GM10266 (cell line): ENCODE measurements at regions not wholly inside any gene's neighbourhood (a gene's known extent, or its start where the extent isn't known, plus 50 kb on each side); places are given as distances from the start of the nearest gene placed in this dataset.

Experiments used
- DNase-seq: peaks from one replicate; pipeline ENCODE4 v3.0.0; 2012; ENCODE audit errors: extremely low spot score
- CTCF ChIP-seq: IDR thresholded peaks from 2 replicates; pipeline ENCODE4 v1.5.1; 2012; ENCODE audit warnings: mild to moderate bottlenecking, low read depth; ENCODE audit not compliant: control insufficient read depth, insufficient read depth; ENCODE audit errors: missing control alignments

GRCh38 chr5:106374956-106375355 is 1295.8 kb downstream of the EFNA5 start:
- no peak for TF ChIP-seq CTCF
- DNase-seq = no peak

- DNase-seq = no peak
- TF ChIP-seq CTCF = no peak
Observed at GRCh38 chr5:106368021-106368420, 1302.7 kb downstream of the EFNA5 start.

DNA sequence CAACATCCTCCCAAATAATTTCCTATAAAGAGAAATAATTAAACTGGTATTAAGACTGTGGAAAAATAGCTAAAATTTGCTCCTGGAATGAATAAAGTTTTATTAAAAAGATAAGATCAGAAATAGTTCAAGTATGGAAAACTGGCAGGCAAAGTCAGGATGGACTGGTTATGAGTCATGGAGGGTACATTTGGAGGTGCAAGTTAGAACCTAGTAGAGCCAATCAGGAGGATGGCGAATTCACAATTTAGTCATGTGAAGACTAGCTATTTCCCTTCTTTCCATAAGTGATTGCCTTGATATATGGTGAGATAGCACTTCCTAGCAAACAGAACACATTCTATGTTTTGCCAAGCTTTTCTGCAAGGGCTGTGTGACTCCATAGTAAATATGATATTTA is 1303.5 kb downstream of the EFNA5 start:
- no peak for TF ChIP-seq CTCF
- DNase-seq = no peak

GRCh38 chr5:106363578-106363977 is 1307.2 kb downstream of the EFNA5 start:
- TF ChIP-seq CTCF = no peak
- no peak for DNase-seq

DNA sequence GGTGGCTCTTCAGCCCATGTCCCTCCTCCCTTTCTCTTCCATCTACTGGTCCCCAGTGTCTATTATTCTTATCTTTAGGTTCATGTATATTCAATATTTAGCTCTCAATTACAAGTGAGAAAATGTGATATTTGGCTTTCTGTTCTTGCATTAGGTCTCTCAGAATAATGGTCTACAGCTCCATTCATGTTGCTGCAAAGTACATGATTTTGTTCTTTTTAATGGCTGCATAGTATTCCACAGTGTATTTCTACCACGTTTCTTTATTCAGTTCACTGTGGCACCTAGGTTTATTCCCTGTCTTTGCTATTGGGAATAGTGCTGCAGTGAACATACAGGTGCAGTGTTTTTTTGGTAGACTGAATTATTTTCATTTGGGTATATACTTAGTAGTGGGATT is 1308.8 kb downstream of the EFNA5 start:
- no peak for TF ChIP-seq CTCF
- DNase-seq = no peak

DNA sequence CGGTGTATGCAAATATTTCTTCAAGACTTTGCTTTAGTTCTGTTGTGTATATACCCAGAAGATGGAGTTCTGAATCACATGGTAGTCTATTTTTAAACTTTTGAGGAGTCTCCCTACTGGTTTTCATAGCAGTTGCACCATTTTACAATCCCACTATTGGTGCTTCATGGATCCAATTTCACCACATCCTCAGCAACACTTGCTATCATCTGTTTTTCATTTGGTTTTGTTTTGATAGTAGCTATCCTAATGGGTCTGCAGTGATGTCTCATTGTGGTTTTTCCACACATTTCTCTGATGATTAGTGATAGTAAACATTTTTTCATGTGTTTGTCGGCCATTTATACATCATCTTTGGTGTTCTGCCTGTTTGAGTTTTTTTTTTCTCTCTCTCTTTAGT is 1339.3 kb downstream of the EFNA5 start:
- no peak for TF ChIP-seq CTCF
- no peak for DNase-seq

DNA sequence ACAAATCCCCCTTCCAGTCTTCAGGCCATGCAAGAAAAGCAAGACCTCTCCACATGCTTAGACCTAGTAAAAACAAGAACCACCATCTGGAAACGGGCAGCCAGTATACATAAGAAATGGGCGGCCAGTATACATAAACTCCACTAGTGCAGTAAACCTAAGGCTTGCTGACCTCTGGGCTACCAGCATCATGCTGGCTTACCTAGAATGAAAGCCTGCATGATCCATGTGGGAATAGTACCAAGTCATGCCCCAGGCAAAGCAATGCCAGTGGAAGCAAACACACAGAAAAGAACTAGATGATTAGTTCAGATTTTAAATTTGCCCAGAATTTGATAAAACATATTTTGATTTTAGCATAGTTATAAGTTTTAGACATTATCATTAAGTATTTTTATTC is 1346.4 kb downstream of the EFNA5 start:
- no peak for TF ChIP-seq CTCF
- DNase-seq = no peak

- DNase-seq = no peak
- no peak for TF ChIP-seq CTCF
Observed at GRCh38 chr5:106321242-106321641, 1349.5 kb downstream of the EFNA5 start.
